Neural progenitor cell (in vitro differentiated cells): ENCODE measurements at regions not wholly inside any gene's neighbourhood (a gene's known extent, or its start where the extent isn't known, plus 50 kb on each side); places are given as distances from the start of the nearest gene placed in this dataset.

Source experiments
- DNase-seq: peaks from one replicate; pipeline ENCODE4 v3.0.0-alpha.2; 2016; ENCODE audit warnings: low spot score
- H2AFZ ChIP-seq: fragments of 200-600 bp; sonication (generic); replicated peaks from 2 replicates; pipeline ENCODE4 v1.6.1; 2016; ENCODE audit warnings: antibody characterized with exemption
- H3F3A ChIP-seq: fragments of 200-600 bp; sonication (generic); 2 replicates; pipeline ENCODE4 v1.6.1; 2016; ENCODE audit warnings: antibody characterized with exemption, low read depth
- H3K27ac ChIP-seq: fragments of 200-600 bp; sonication (generic); 2 replicates; pipeline ENCODE4 v1.5.1; 2016; ENCODE audit warnings: mild to moderate bottlenecking
- H3K27me3 ChIP-seq: fragments of 200-600 bp; sonication (generic); 2 replicates; pipeline ENCODE4 v1.6.1; 2016; ENCODE audit warnings: mild to moderate bottlenecking, moderate library complexity
- H3K36me3 ChIP-seq: fragments of 200-600 bp; sonication (generic); 2 replicates; pipeline ENCODE4 v1.5.1; 2016
- H3K4me1 ChIP-seq: fragments of 200-600 bp; sonication (generic); 2 replicates; pipeline ENCODE4 v1.6.1; 2016; ENCODE audit warnings: mixed run types
- H3K4me2 ChIP-seq: fragments of 200-600 bp; sonication (generic); 2 replicates; pipeline ENCODE4 v1.6.1; 2016
- H3K4me3 ChIP-seq: fragments of 200-600 bp; sonication (generic); 2 replicates; pipeline ENCODE4 v1.5.1; 2016
- H3K79me2 ChIP-seq: fragments of 200-600 bp; sonication (generic); 2 replicates; pipeline ENCODE4 v1.6.1; 2016; ENCODE audit warnings: low read depth
- H3K9ac ChIP-seq: fragments of 200-600 bp; sonication (generic); 2 replicates; pipeline ENCODE4 v1.6.1; 2016
- H3K9me3 ChIP-seq: fragments of 200-600 bp; sonication (generic); 2 replicates; pipeline ENCODE4 v1.5.1; 2016; ENCODE audit warnings: low read depth
- H4K20me1 ChIP-seq: fragments of 200-600 bp; sonication (generic); 2 replicates; pipeline ENCODE4 v1.6.1; 2016; ENCODE audit warnings: low read depth
- H3K27ac Mint-ChIP-seq: 3 replicates; pipeline ENCODE4 v1.8.0; 2021; ENCODE audit warnings: mixed read lengths
- H3K27me3 Mint-ChIP-seq: 2 replicates; pipeline ENCODE4 v1.8.0; 2022; ENCODE audit warnings: low read depth, mild to moderate bottlenecking, inconsistent platforms, moderate library complexity, mixed read lengths; ENCODE audit not compliant: insufficient read depth
- H3K36me3 Mint-ChIP-seq: 3 replicates; pipeline ENCODE4 v1.8.0; 2021; ENCODE audit warnings: mixed read lengths
- H3K4me1 Mint-ChIP-seq: 3 replicates; pipeline ENCODE4 v1.8.0; 2021; ENCODE audit warnings: mixed read lengths
- H3K4me3 Mint-ChIP-seq: 3 replicates; pipeline ENCODE4 v1.8.0; 2021; ENCODE audit warnings: mild to moderate bottlenecking, moderate library complexity, mixed read lengths
- H3K9me3 Mint-ChIP-seq: 3 replicates; pipeline ENCODE4 v1.8.0; 2020; ENCODE audit warnings: mixed read lengths
- CTCF ChIP-seq: fragments of 200-600 bp; sonication (generic); IDR thresholded peaks from 2 replicates; pipeline ENCODE4 v1.5.1; 2017; ENCODE audit warnings: antibody characterized with exemption, mild to moderate bottlenecking
- EZH2 ChIP-seq: fragments of 200-600 bp; sonication (generic); IDR thresholded peaks from 2 replicates; pipeline ENCODE4 v1.6.1; 2017; ENCODE audit warnings: antibody characterized with exemption, mild to moderate bottlenecking, moderate library complexity
- EZH2phosphoT487 ChIP-seq: fragments of 200-600 bp; sonication (generic); IDR thresholded peaks from 2 replicates; pipeline ENCODE4 v1.6.1; 2017; ENCODE audit warnings: antibody characterized with exemption

- no peak overlapping the region for H3K27ac ChIP-seq
- no peak overlapping the region for H3K9ac ChIP-seq
- no peaks in the 10 kb centered on the region for H3K36me3 Mint-ChIP-seq
- no peaks in the 10 kb centered on the region for H3K9me3 Mint-ChIP-seq
- H3K79me2 ChIP-seq = no peaks in the 10 kb centered on the region
- H3K4me3 ChIP-seq = no peak overlapping the region
- H3K4me1 ChIP-seq = no peaks in the 10 kb centered on the region
- no peaks in the 10 kb centered on the region for H3F3A ChIP-seq
- H3K9me3 ChIP-seq = no peaks in the 10 kb centered on the region
- no peaks in the 10 kb centered on the region for H3K27me3 Mint-ChIP-seq
- no peak for DNase-seq
- H4K20me1 ChIP-seq = no peaks in the 10 kb centered on the region
- H3K4me1 Mint-ChIP-seq = no peaks in the 10 kb centered on the region
- H3K4me2 ChIP-seq = no peak overlapping the region
- H3K27ac Mint-ChIP-seq = no peak overlapping the region
- no peak for TF ChIP-seq CTCF
- TF ChIP-seq EZH2 = no peak
- no peak for TF ChIP-seq EZH2phosphoT487
- no peaks in the 10 kb centered on the region for H3K36me3 ChIP-seq
- H2AFZ ChIP-seq = no peak overlapping the region
- H3K4me3 Mint-ChIP-seq = no peak overlapping the region
- H3K27me3 ChIP-seq = no peaks in the 10 kb centered on the region
These were observed 688.8 kb downstream of the PLA2G4A start for GRCh38 chr1:187517546-187517945.

GRCh38 chr1:187527346-187527745, 698.6 kb downstream of the PLA2G4A start:
- H3K36me3 Mint-ChIP-seq = no peaks in the 10 kb centered on the region
- no peak overlapping the region for H3K4me2 ChIP-seq
- H3K4me3 Mint-ChIP-seq = no peak overlapping the region
- H2AFZ ChIP-seq = no peak overlapping the region
- H3K9me3 Mint-ChIP-seq = no peaks in the 10 kb centered on the region
- H4K20me1 ChIP-seq = no peaks in the 10 kb centered on the region
- no peak overlapping the region for H3K9ac ChIP-seq
- no peaks in the 10 kb centered on the region for H3K27me3 Mint-ChIP-seq
- H3K36me3 ChIP-seq = no peaks in the 10 kb centered on the region
- H3K4me1 Mint-ChIP-seq = no peaks in the 10 kb centered on the region
- H3K9me3 ChIP-seq = no peaks in the 10 kb centered on the region
- H3K79me2 ChIP-seq = no peaks in the 10 kb centered on the region
- no peak overlapping the region for H3K4me3 ChIP-seq
- H3K27me3 ChIP-seq = no peaks in the 10 kb centered on the region
- H3K27ac Mint-ChIP-seq = no peak overlapping the region
- no peak for DNase-seq
- H3F3A ChIP-seq = no peaks in the 10 kb centered on the region
- no peaks in the 10 kb centered on the region for H3K4me1 ChIP-seq
- no peak for TF ChIP-seq EZH2phosphoT487
- no peak for TF ChIP-seq CTCF
- no peak for TF ChIP-seq EZH2
- no peak overlapping the region for H3K27ac ChIP-seq

GRCh38 chr1:187537936-187538335, 709.2 kb downstream of the PLA2G4A start:
- H3K9me3 ChIP-seq = no peaks in the 10 kb centered on the region
- no peak overlapping the region for H3K27ac Mint-ChIP-seq
- no peak for DNase-seq
- H3K4me3 ChIP-seq = no peak overlapping the region
- H3K27me3 ChIP-seq = no peaks in the 10 kb centered on the region
- H3K9ac ChIP-seq = no peak overlapping the region
- no peaks in the 10 kb centered on the region for H3K4me1 ChIP-seq
- no peak overlapping the region for H3K27ac ChIP-seq
- no peaks in the 10 kb centered on the region for H4K20me1 ChIP-seq
- H3F3A ChIP-seq = no peaks in the 10 kb centered on the region
- H3K9me3 Mint-ChIP-seq = no peaks in the 10 kb centered on the region
- no peaks in the 10 kb centered on the region for H3K79me2 ChIP-seq
- no peak for TF ChIP-seq EZH2
- no peak for TF ChIP-seq EZH2phosphoT487
- no peak for TF ChIP-seq CTCF
- no peak overlapping the region for H3K4me2 ChIP-seq
- no peaks in the 10 kb centered on the region for H3K4me1 Mint-ChIP-seq
- H3K36me3 Mint-ChIP-seq = no peaks in the 10 kb centered on the region
- no peak overlapping the region for H3K4me3 Mint-ChIP-seq
- H3K36me3 ChIP-seq = no peaks in the 10 kb centered on the region
- H2AFZ ChIP-seq = no peak overlapping the region
- no peaks in the 10 kb centered on the region for H3K27me3 Mint-ChIP-seq

GRCh38 chr1:187549540-187549939, 720.8 kb downstream of the PLA2G4A start:
- Mint-ChIP-seq H3K4me1 (no peaks in the 10 kb centered on the region), H3K9me3 (no peaks in the 10 kb centered on the region), H3K36me3 (no peaks in the 10 kb centered on the region), H3K27ac (no peak overlapping the region), H3K27me3 (no peaks in the 10 kb centered on the region), H3K4me3 (no peak overlapping the region)
- no peak overlapping the region for H3K9ac ChIP-seq
- H3K4me1 ChIP-seq = no peaks in the 10 kb centered on the region
- no peaks in the 10 kb centered on the region for H3K27me3 ChIP-seq
- peak overlapping the region; percentile 52 for H2AFZ ChIP-seq
- TF ChIP-seq EZH2 (no peak), CTCF (no peak), EZH2phosphoT487 (no peak)
- H3K4me3 ChIP-seq = no peak overlapping the region
- H4K20me1 ChIP-seq = no peaks in the 10 kb centered on the region
- no peaks in the 10 kb centered on the region for H3K36me3 ChIP-seq
- no peaks in the 10 kb centered on the region for H3K9me3 ChIP-seq
- H3K79me2 ChIP-seq = no peaks in the 10 kb centered on the region
- H3K4me2 ChIP-seq = no peak overlapping the region
- H3K27ac ChIP-seq = no peak overlapping the region
- no peaks in the 10 kb centered on the region for H3F3A ChIP-seq
- DNase-seq = no peak
